NOMO-1 (cell line): ENCODE measurements at regions not wholly inside any gene's neighbourhood (a gene's known extent, or its start where the extent isn't known, plus 50 kb on each side); places are given as distances from the start of the nearest gene placed in this dataset.
"Not testable (repeated sequence)": the region's sequence is repeated elsewhere in the genome, so short reads cannot be mapped to it uniquely, and the experiment has no call there.

Source experiments
- DNase-seq, 2 experiments: peaks; one replicate each; lab custom pipeline; 2025; ENCODE audit not compliant: unreplicated experiment in 2 of 2; lab: John Stamatoyannopoulos, UW

DNA sequence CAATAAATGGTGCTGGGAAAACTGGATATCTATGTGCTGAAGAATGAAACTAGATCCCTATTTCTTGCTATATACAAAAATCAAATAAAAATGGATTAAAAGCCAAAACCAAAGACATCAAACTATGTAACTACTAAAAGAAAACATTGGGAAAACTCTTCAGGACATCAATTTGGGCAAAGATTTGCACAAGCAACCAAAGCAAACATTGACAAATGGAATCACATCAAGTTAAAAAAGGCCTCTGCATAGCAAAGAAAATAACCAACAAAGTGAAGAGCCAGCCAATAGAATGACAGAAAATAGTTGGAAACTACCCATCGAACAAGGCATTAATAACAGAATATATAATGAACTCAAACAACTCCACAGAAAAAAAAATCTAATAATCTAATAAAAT is 1495.3 kb downstream of the SI start:
- DNase-seq: no peak

DNA sequence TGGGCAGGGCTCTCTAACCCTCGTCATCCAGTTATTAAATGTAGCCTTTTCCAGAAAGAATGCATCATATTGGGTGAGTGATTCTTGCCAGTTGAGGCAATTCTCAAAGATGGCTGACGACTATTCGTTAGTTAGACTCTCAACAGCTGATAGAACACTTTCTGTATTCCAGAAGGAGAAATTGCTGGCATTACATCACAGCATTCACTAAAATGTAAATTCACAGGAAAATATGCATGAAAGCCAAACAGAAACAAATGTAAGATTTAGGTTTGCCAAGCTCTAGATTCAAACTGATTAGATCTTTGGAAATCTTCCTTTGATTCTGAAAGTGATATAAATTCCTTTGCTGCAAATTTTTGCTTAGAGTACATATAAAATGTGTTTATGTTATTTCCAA is 1501.0 kb downstream of the SI start:
- no peak for DNase-seq

DNA sequence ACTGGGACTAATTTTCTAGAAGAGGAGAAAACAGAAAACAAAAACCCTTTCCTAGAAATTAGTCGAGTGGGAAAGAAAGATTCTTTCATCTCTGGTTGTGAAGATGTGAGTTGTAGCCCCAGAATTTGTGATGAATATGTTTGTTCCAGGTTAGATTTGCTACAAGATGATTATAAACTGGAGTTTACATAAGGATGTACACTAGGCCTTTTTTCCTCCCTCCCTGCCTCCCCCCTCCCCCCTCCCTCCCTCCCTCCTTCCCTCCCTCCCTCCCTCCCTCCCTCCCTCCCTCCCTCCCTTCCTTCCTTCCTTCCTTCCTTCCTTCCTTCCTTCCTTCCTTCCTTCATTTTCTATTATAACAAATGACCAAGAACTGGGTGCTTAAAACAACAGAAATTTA is 1502.0 kb downstream of the SI start:
- DNase-seq: no peak

DNA sequence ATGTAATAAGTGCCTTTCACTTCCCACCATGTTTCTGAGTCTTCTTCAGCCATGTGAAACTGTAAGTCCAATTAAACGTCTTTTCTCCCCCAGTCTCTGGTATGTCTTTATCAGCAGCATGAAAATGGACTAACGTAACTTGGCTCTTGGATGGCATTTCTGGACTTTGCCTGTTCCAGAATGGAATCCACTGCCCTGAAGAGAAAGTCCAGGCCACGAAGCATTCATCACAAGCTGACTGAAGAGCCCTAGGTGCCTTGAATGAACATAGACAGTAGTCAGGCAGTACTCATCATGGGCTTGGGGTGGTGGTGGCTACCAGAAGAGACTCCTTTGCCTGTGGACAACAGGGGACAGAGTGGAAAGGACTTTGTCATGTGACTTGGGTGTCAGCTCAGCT is 1505.0 kb downstream of the SI start:
- DNase-seq: no peak

DNA sequence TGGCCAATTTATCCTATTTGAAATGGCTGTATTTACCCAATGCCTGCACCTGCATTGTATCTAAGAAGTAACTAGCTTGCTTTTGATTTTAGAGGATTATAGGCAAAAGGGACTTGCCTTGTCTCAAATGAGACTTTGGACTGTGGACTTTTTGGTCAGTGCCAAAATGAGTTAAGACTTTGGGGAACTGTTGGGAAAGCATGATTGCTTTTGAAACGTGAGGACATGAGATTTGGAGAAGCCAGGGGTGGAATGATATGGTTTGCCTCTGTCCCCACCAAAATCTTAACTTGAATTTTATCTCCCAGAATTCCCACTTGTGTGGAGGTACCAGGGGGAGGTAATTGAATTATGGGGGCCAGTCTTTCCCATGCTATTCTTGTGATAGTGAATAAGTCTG is 1505.4 kb downstream of the SI start:
- DNase-seq: no peak

DNA sequence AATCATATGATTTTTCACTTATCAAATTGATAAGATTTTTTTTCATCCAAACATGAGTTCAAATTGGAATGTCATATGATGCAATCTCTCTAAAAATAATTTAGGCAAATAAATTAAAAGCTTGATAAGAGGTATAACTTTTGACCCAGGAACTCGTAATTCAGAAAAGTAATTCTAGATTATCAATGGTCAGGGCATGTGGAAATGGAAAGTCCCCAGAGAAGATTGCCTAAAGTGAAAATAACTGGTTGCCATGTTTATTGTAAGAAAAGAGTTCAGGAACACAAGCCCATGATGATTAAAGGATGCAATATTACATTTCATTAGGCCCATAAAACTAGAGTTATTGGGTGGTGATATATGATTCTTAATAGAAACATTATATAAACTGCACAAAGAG is 1514.8 kb downstream of the SI start:
- DNase-seq: no peak

DNA sequence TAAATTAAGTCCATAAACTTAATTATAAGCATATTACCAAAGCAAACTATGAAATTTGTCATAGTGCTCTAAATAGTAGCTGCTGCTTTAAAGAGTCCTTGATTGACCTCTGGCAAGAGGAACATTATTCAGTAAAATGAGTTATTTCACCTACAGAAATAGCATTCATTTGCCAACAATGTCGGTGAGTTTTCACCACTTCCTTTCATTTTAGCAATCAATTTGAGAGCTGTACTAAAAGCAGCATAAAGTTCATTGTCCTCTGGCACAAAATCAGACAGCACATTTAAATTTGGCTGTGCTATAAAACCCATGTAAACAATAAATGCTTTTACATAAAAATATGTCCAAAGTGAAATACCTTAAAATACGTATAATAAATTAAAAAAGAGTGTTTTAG is 1515.7 kb downstream of the SI start:
- peak; percentile 3 to 59 for DNase-seq

DNA sequence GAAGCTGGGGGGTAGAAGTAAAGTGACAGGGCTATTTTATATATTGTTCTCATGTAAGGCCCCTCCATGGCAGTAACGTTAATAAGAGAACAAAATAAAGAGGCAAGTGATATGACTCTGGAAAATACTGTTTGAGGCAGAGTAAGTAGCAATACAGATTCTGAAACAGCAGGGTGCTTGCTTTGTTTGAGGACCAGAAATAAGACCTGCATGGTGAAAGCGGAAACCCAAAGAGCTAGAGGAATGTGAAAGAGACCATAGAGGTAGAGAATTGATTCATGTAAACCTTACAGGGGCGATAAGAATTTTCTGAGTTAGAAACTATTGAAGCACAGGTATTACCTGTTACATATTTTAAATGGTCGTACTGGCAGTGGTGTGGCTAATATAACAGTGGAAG is 1517.1 kb downstream of the SI start:
- no peak for DNase-seq

DNA sequence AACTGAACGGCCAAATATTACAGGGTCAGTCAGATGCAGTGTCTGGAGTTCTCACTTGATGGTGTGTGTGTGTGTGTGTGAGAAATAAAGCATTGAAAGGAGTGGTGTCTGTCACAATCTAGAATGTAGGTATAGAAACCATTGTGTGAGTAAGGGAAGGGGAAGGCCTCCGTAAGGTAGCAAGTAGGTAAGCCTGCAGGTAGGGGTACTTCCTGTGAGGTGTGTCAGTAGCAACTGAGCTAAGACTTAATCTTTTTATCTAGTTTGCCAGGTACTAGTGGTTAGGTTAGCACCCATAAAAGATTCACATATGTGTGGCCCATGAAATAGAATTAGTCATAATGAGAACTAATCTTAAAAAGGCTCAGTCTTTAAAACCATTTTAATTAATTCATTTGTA is 1517.8 kb downstream of the SI start:
- DNase-seq: no peak

DNA sequence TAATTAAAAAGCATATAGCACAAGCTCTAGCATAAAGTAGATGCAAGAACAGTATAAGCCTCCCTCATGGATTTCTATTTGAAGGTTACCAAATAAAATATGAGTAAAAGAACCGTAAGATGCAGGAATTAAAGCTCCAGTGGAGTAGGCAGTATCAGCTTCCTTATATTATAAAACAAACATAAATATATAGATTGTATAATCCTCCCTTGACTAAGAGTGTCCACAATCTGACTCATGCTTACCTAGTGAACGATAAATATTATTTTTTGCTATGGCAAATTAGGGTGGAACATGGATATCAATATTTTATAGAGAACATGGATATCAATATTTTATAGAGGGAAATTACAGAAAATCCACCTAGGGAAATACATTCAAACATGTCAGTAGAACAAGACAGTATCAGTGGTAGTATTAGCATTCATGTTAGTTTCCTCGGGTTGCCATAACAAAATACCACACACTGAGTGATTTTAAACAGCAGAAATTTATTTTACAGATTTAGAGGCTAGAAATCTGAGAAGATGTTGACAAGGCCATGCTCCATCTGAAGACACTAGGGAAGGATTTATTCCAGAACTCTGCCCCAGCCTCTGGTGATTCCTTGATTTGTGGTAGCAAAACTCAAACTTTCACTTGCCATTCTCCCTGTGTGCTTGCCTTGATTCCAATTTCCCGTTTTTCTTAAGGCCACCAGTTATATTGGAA is 1521.3 kb downstream of the SI start:
- no peak for DNase-seq

DNA sequence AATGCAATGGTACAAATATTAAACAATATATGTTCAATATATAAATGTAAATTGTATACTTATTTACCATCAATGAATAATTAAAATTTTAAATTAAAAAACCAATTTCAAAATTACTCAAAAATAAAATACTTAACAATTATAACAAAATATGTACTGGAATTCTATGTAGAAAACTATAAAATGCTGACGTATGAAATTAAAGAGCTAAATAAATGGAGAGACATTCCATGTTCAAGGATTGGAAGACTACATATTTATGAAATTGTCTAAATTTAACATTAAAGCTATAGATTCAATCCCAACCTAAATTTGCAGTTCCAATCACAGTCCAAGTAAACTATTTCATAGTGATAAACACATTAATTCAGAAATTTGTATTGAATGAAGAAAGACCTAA is 1522.4 kb downstream of the SI start:
- no peak for DNase-seq

DNA sequence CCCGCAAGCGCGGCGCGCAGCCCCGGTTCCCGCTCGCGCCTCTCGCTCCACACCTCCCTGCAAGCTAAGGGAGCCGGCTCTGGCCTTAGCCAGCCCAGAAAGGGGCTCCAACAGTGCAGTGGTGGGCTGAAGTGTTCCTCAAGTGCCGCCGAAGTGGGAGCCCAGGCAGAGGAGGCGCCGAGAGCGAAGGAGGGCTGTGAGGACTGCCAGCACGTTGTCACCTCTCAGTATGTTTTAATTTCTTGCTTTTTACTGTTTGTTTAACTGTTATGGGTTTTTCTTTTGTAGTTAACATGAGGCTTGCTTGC is 1525.7 kb downstream of the SI start:
- no peak for DNase-seq

DNA sequence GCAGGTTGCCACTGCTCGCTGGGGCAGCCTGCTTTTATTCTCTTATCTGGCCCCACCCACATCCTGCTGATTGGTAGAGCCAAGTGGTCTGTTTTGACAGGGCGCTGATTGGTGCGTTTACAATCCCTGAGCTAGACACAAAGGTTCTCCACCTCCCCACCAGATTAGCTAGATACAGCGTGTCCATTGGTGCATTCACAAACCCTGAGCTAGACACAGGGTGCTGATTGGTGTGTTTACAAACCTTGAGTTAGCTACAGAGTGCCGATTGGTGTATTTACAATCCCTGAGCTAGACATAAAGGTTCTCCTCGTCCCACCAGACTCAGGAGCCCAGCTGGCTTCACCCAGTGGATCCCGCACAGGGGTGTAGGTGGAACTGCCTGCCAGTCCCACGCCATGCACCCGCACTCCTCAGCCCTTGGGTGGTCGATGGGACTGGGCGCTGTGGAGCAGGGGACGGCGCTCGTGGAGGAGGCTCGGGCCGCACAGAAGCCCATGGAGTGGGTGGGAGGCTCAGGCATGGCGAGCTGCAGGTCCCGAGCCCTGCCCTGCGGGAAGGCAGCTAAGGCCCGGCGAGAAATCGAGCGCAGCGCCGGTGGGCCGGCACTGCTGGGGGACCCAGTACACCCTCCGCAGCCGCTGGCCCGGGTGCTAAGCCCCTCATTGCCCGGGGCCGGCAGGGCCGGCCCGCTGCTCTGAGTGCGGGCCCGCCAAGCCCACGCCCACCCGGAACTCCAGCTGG is 1526.2 kb downstream of the SI start:
- not testable (repeated sequence) for DNase-seq

DNA sequence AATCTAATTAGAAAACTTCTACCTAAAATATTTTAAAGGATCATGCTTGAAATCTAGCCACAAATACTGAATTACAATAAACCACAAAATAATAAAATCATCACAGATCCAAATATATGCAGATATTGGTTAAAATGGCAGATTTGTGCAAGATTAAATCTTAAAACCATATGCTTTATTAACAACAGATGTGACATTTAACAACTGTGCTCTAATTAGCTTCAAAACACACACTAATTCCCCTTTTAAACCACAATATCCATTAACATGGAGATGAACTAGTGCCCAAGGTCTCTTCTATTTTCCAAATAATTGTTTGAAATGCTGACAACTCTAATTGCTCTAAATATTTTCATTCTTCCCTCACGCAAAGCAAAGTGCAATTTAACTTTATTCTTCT is 1530.3 kb downstream of the SI start:
- no peak for DNase-seq

DNA sequence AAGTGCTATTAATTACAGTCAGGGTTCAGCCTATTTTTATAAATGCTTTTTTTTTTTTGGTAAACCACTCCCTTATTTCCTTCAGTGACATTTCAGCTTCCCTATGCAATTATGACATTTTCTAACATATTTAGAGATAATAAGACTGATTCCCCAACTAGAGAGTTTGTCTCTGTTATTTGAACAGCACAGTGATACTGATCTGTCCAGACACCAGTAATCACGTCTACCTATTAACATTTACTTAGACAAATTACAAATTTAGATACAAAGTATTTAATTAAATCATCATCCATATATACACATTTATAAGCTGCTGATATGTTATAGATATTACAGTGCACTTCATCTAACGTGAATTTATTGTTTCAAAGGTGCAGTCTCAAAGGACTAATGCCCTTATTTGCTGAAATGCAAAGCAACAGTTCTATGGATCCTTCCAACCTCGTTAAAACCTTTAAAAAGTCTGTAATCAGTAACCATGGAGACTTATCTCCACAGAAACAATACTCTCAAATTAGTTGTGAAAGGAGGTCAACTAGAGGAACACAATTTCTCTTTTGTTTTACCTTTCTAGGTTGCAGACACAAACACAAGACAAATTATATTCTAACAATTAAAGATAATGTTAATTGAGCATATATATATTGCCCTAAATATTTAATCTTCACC is 1531.1 kb downstream of the SI start:
- no peak for DNase-seq

DNA sequence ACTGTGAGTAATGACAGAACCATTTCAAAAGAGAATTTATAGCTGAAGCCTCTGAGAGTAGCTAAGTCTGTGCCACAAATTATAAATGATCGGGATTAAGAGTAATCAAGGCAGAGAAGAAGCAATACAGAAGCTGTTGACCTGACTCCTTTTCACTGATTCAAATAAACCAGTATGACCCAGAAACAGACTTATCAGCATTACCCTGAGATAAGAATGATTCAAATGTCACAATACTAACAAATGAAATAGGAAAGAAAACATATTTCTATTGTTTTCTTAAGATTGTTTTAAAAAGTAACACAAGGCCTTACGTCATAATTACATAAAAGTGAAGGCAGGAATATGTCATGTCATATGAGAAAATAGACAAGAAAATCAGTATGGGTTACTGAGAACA is 1534.6 kb downstream of the SI start:
- DNase-seq: no peak

DNA sequence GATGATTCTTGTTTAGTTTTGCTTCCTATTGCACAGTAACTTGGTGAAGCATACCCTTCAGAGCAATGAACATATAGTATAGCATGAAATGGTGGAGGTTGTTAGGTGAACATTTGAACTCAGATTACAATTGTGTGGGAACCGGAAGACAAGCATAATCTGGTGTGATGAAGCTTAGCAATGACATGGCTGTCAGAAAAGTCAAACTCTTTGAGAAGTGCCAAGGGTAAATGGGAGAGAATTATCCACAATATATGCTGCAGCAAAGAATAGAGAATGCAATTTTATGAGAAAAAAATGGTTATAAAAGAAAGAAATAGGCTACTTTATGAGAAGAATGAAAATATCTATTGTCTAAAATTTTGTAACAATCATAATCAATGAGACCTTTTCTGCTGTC is 1536.7 kb downstream of the SI start:
- DNase-seq: no peak

DNA sequence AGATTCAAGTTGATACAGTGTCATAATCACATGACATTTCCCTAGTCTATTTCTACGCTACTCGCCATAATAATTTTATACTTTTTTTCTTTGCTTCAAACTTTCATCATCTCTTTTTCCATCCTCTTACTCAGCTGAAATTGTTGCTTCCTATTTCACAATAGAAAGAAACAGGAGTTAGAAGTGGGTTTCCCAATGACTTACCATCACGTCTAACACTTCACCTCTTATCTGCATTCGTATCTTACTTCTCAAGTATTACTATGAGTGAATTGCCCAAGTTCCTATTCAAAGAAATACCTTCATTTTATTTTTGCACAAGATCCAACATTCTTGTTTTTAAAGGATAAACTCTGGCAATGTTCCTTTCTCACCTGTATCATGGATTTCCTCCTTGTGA is 1539.9 kb downstream of the SI start:
- DNase-seq: peak in 1 of 2 experiments; percentile 67

DNA sequence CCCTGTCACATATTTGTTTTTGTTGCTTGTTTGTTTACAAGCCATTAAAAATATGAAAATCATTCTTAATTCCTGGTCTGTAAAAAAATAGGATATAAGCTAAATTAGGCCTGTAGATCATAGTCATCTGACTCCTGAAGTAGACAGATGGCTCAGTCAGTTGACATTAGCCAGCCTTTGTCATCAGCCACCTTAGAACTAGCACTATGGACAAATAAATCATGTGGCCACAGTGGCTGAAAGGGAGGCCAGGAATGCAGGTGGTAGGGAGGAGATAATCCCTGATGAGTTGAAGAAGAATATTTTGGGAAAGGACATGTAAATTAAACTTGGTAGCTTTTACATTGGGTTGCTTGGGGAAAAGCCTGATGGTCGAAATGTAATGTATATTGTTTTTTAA is 1544.9 kb downstream of the SI start:
- DNase-seq: no peak

DNA sequence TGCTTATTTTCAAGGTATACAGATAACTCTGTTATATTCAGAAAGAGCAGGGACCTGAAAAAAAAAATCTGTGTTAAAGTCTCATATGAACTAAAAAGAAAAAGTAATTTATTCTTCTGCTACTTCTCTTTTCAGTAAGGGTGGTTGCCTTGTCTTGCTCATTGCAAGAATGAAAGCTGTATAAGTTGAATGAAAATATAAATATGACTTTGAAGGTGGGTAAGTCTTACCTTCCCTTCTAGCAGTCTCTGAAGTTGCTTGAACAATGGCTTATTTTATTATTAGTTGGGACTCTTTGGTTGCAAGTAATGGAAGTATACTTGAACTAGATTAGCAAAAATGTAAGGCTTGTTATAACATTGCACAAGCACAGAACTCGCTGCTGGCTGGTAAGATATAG is 1554.9 kb downstream of the SI start:
- DNase-seq: no peak

DNA sequence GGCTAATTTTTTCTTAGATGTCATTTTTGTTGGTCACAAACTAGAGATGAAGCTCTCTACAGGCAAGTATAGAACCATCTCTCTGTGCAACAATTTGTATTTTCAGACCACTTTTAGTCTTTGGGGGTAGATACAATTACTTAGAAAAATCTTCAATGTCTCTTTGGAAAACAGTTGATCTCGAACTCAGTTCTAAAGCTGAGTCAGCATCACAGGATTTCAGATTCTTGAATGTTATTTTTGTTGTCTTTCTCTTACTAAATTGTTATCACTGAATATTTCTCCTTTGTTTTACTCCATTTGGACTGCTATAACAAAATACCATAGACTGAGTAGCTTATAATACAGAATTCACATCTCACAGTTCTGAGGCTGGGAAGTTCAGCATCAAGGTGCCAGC is 1557.0 kb downstream of the SI start:
- no peak for DNase-seq

DNA sequence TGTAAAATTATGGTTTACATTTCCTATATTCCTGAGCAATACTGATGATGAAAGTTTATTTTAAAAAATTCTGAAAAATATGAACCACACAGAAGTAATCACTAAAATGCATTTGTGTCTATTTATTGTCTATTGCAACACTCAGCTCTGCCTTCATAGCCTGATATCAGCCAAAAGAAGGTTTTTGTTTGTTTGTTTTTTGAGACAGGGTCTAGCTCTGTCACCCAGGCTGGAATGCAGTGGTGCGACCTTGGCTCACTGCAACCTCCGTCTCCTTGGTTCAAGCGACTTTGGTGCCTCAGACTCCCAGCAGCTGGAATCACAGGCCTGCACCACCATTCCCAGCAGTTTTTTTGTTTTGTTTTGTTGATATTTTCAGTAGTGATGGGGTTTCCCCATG is 1560.2 kb downstream of the SI start:
- DNase-seq: no peak
